GM06990 (cell line): ENCODE measurements at regions not wholly inside any gene's neighbourhood (a gene's known extent, or its start where the extent isn't known, plus 50 kb on each side); places are given as distances from the start of the nearest gene placed in this dataset.

Experiments used
- DNase-seq: peaks from one replicate; pipeline ENCODE4 v3.0.0-alpha.2; 2011; ENCODE audit not compliant: insufficient read length; ENCODE audit errors: extremely low read depth
- H3K27me3 ChIP-seq: replicated peaks from 2 replicates; pipeline ENCODE4 v1.6.0; 2011; ENCODE audit warnings: low read length; ENCODE audit not compliant: control insufficient read depth, insufficient read depth
- H3K36me3 ChIP-seq: 2 replicates; pipeline ENCODE4 v1.5.1; 2011; ENCODE audit warnings: low read length; ENCODE audit not compliant: control insufficient read depth, insufficient read depth
- H3K4me3 ChIP-seq: replicated peaks from 2 replicates; pipeline ENCODE4 v1.5.1; 2011; ENCODE audit warnings: low read depth, mild to moderate bottlenecking, control low read depth, low read length
- TF ChIP-seq, protein P1 (sequence below): IDR thresholded peaks from 2 replicates; pipeline ENCODE4 v1.5.1; 2011; ENCODE audit warnings: low read length, control low read depth, mild to moderate bottlenecking, inconsistent platforms; ENCODE audit not compliant: insufficient read depth, poor library complexity, severe bottlenecking

DNA sequence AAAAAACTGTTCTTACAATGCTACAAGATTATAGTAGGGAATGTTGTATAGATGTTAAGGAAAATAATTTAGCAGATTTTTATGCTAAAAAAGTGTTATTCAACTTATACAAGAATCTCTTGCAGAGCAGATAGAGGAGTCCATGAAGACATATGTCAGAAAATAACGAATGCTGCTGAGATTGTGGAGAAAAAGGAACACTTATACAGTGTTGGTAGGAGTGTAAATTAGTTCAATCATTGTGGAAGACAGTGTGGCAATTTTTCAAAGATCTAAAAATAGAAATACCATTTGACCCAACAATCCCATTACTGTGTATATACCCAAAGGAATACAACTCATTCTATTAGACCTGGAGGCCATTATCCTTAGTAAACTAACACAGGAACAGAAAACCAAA lies 286.2 kb upstream of the OLFM3 start:
- TF ChIP-seq, protein P1, sequence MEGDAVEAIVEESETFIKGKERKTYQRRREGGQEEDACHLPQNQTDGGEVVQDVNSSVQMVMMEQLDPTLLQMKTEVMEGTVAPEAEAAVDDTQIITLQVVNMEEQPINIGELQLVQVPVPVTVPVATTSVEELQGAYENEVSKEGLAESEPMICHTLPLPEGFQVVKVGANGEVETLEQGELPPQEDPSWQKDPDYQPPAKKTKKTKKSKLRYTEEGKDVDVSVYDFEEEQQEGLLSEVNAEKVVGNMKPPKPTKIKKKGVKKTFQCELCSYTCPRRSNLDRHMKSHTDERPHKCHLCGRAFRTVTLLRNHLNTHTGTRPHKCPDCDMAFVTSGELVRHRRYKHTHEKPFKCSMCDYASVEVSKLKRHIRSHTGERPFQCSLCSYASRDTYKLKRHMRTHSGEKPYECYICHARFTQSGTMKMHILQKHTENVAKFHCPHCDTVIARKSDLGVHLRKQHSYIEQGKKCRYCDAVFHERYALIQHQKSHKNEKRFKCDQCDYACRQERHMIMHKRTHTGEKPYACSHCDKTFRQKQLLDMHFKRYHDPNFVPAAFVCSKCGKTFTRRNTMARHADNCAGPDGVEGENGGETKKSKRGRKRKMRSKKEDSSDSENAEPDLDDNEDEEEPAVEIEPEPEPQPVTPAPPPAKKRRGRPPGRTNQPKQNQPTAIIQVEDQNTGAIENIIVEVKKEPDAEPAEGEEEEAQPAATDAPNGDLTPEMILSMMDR: no peak
- Histone ChIP-seq H3K36me3 (no peaks in the 10 kb centered on the region), H3K27me3 (no peaks in the 10 kb centered on the region), H3K4me3 (no peak overlapping the region)
- DNase-seq: no peak

DNA sequence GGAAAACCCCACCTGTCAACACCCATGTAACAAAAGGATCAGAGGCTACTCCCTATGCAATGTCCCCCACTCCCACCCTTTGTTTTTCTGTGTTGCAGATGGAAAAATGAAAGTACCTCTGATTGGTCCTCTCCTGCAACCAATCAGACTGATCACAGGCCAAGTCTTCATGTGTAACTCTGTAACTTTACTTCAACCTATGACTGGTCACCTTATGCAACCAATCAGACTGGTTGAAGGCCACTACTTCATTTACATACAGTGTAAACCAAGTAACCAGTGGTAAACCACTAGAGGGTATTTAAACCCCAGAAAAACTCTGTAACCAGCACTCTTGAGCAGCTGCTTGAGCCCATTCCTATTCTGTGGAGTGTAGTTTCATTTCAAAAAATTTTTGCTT lies 266.3 kb upstream of the OLFM3 start:
- H3K4me3 ChIP-seq: no peak overlapping the region
- H3K36me3 ChIP-seq: no peaks in the 10 kb centered on the region

DNA sequence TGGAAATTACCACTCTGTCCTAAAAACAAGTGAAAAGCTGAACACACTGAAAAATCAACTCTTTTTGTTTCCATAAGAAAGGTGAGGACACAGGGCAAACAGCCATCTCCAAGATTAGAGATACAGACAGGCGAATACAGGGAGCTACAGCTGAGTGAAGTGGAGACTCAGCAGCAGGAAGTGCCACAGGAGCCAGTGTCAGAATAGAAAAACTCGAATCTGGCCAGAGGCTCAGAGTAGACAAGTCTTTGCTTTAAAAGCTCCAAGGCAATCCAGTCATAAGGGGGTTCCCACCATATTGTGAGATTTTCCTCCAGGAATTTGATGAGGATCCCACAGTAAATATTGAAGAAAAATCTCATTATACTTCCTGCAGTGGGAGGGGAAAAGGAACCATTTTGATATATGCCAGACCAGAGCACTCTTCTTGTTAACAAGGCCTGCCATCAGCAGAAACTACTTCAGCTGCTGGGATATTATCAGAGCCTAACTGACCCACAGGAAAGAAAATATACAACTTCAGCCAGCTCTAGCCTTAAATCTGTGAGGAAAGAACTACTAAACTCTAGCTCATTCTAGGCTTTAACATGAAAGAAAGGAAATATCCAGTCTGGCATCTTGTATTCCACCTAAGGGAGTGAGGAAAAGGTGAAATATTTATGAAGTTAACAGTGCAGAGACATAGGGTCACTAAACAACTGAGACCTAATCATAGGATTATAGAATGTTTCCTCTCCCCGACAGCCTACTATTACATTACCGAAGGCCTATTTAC lies 256.2 kb upstream of the OLFM3 start:
- TF ChIP-seq, protein P1: no peak
- Histone ChIP-seq H3K36me3 (no peaks in the 10 kb centered on the region), H3K4me3 (no peak overlapping the region), H3K27me3 (no peaks in the 10 kb centered on the region)
- no peak for DNase-seq

More for the DNA sequence above, 266.3 kb upstream of the OLFM3 start:
- H3K27me3 ChIP-seq: no peaks in the 10 kb centered on the region
- DNase-seq: no peak
- TF ChIP-seq, protein P1: no peak

DNA sequence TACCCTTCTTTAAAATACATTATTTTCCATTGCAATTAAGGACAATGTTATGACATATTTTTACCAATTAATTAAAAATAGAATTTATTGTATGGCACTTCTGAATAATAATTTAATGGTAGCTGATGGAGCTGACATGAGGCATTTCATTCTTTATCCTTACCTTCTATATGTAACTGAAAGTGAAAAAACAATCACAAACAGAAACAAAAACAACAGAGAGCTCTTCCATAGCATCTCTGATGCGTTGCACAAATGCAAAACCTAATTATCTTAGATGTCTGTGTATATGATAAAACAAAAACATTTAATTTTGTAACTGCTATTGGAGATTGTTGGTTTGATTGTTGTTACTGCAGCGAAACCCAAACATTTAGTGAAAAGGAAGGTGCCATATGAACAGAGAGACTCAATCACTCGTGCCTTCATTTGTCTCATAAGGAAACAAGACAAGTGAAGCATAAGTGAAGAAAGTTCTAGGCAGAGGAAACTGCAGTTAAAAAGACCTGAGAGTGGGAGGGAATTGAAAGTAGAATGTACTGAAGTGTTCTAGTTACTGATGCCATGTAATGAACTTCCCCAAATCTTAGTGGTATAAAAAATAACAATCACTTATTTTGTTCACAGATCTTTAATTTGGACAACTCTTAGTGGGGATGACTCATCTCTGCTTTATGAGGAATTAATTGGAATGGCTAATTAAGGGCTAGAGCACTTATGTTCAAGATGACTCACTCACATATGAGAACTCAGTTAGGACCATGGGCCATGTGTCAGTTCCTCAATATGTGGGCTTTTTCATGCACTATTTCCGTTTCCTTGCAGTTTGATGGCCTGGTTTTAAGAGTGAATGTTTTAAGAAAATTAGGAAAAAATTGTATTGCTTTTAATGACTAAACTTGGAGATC lies 245.0 kb upstream of the OLFM3 start:
- no peaks in the 10 kb centered on the region for H3K27me3 ChIP-seq
- H3K4me3 ChIP-seq: no peak overlapping the region
- no peaks in the 10 kb centered on the region for H3K36me3 ChIP-seq
- TF ChIP-seq, protein P1: no peak
- no peak for DNase-seq

DNA sequence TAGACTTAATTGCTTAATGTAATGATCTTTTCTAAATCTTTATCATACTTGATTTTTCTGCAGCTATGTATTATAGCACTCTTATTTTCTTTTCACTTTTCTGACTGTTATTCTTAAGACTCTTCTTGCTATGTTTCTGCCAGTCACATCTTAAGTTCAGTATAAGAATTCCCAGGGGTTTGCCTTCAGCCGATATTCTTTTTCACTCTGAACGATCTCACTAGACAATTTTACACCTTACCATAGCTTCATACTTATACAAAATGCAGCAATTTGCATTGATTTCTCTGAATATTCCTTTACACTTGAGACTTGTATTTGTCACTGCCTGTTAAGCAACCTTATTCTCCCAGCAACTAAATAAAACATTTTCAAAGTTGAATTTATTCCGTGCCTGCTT lies 242.5 kb upstream of the OLFM3 start:
- TF ChIP-seq, protein P1: no peak
- DNase-seq: no peak
- Histone ChIP-seq H3K36me3 (no peaks in the 10 kb centered on the region), H3K27me3 (no peaks in the 10 kb centered on the region), H3K4me3 (no peak overlapping the region)
